SK-N-MC (cell line): ENCODE measurements at regions not wholly inside any gene's neighbourhood (a gene's known extent, or its start where the extent isn't known, plus 50 kb on each side); places are given as distances from the start of the nearest gene placed in this dataset.

ENCODE experiments used
- EZH2 ChIP-seq: fragments of 200-600 bp; sonication (generic); IDR thresholded peaks from one replicate; pipeline ENCODE4 v1.6.1; 2017; ENCODE audit warnings: antibody characterized with exemption
- POLR2AphosphoS5 ChIP-seq: IDR thresholded peaks from 2 replicates; pipeline ENCODE4 v1.6.1; 2012; ENCODE audit warnings: mild to moderate bottlenecking, low read depth, low read length, borderline replicate concordance

GRCh38 chr10:128837478-128837877 is 629.6 kb upstream of the MGMT start:
- TF ChIP-seq POLR2AphosphoS5 (no peak), EZH2 (no peak)
